GM12865 (cell line): ENCODE measurements at regions not wholly inside any gene's neighbourhood (a gene's known extent, or its start where the extent isn't known, plus 50 kb on each side); places are given as distances from the start of the nearest gene placed in this dataset.

ENCODE experiments used
- DNase-seq: peaks from one replicate; pipeline ENCODE4 v3.0.0; 2010; ENCODE audit warnings: low read depth
- H3K4me3 ChIP-seq: 2 replicates; pipeline ENCODE4 v1.5.1; 2011; ENCODE audit warnings: mild to moderate bottlenecking, low read depth, low read length, control low read depth
- CTCF ChIP-seq: IDR thresholded peaks from 2 replicates; pipeline ENCODE4 v1.5.1; 2011; ENCODE audit warnings: low read length, control low read depth, low read depth, inconsistent platforms; ENCODE audit not compliant: insufficient read depth; ENCODE audit errors: missing control alignments

GRCh38 chr2:16413285-16413684 lies 252.3 kb downstream of the CYRIA start:
- no peak overlapping the region for H3K4me3 ChIP-seq
- no peak for DNase-seq
- TF ChIP-seq CTCF, result no peak

- no peak for DNase-seq
- TF ChIP-seq CTCF, result no peak
- no peak overlapping the region for H3K4me3 ChIP-seq
Observed at GRCh38 chr2:16412321-16413030, 253.2 kb downstream of the CYRIA start.

GRCh38 chr2:16411788-16412187 lies 253.8 kb downstream of the CYRIA start:
- no peak overlapping the region for H3K4me3 ChIP-seq
- no peak for DNase-seq
- no peak for TF ChIP-seq CTCF

GRCh38 chr2:16409849-16410248 lies 255.8 kb downstream of the CYRIA start:
- TF ChIP-seq CTCF, result no peak
- H3K4me3 ChIP-seq, result no peak overlapping the region
- DNase-seq, result no peak

- TF ChIP-seq CTCF, result no peak
- no peak for DNase-seq
- no peak overlapping the region for H3K4me3 ChIP-seq
Observed at GRCh38 chr2:16409006-16409390, 256.6 kb downstream of the CYRIA start.

GRCh38 chr2:16408331-16409005 lies 257.2 kb downstream of the CYRIA start:
- H3K4me3 ChIP-seq, result no peak overlapping the region
- no peak for DNase-seq
- TF ChIP-seq CTCF, result no peak

GRCh38 chr2:16407358-16407757 lies 258.3 kb downstream of the CYRIA start:
- no peak for DNase-seq
- no peak for TF ChIP-seq CTCF
- no peak overlapping the region for H3K4me3 ChIP-seq
